Kidney tubule cell (primary cell): ENCODE measurements at regions not wholly inside any gene's neighbourhood (a gene's known extent, or its start where the extent isn't known, plus 50 kb on each side); places are given as distances from the start of the nearest gene placed in this dataset.

Experiments used
- DNase-seq: peaks from one replicate; pipeline ENCODE4 v3.0.0-alpha.2; 2018; ENCODE audit warnings: low spot score

GRCh38 chr11:64457416-64458010 lies 98.2 kb upstream of the SLC22A11 start:
- DNase-seq, result no peak

GRCh38 chr11:64458997-64459396 lies 96.7 kb upstream of the SLC22A11 start:
- no peak for DNase-seq

DNA sequence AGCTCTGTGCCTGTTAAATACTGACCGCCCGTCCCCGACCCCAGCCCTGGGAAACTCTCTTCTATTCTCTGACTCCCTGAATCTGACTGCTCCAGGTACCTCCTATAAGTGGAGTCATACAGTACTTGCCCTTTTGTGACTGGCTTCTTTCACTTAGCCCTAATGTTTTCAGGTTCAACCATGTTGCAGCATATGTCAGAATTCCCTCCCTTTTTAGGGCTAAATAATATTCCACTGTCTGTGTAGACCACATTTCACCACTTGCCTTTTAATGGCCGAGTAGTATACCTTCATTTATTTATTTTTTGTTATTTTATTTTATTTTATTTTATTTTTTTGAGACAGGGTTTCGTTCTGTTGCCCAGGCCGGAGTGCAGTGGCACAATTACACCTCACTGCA lies 96.1 kb upstream of the SLC22A11 start:
- DNase-seq, result no peak

DNA sequence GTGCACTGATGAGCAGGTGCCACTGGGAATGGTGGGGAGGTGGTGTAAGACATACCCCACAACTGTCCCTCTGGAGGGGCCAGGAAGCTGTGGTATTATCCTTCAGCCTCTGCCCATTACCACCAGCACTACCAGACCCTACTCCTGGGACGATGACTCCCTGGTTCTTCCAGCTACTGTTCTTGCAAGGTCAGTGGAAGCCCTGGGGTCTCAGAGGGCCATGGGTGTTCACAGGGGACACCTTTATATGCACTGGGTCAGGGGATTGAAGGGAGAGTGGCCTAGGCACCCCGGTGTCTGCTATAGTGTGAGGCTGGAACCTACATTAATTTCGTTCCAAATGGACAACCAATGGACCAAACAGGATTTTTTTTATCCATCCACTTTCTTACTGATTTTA lies 94.7 kb upstream of the SLC22A11 start:
- no peak for DNase-seq

- DNase-seq, result no peak
Observed at GRCh38 chr11:64466115-64466718, 89.5 kb upstream of the SLC22A11 start.

GRCh38 chr11:64469288-64469687 lies 86.5 kb upstream of the SLC22A11 start:
- DNase-seq, result no peak

DNA sequence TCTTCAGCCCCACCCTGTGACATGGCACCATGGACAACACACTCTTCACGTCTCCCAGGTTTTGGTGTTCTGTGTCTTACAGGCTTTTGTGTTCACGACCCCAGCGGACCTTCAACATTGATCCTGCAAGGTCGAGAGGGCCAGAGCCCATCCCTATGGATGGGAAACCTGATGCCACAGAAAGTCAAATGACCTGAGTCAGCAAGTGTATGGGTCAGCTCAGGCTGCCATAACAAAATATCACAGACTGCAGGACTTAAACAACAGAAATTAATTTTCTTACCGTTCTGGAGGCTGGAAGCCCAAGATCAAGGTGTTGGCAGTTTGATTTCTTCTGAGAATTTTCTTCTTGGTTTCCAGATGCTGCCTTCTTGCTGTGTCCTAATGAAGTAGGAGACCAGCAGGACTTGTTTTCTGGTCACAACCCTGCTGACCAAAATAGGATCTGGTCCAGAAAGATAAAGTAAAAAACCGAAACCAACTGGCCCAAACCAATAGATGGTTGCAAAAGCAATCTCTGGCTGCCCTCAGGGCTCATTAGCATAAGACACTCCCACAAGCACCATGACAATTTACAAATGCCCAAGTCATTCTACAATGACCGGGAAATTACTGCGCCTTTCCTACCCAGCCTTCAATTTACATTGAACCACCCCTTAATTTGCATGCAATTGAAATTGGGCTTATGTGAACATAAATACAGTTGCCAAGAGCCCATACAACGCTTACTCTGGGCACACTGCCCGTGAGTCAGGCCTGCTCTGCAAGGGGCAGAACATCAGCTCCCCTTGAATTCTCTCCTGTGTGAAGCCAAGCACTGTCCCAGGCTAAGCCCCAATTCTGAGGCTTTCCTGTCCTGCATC lies 82.9 kb upstream of the SLC22A11 start:
- no peak for DNase-seq

DNA sequence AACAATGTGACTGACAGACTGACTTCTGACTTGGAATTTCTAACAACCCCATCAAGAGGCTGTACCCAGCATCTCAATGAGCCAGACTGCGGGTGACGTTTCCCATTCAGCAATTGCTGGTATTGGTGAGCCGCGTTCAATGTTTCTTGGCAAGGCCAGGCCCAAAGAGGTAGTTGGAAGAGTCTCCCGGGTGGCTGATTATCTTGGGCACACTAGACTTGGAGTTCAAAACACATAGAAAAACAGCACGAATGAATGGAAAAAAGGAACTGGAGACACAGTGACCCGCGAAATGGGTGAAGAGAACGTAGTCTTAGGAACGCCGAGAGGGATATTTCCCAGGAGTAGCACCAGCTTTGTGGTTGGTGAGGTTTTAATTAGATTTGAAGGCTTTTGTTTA lies 81.1 kb upstream of the SLC22A11 start:
- no peak for DNase-seq

- no peak for DNase-seq
Observed at GRCh38 chr11:64475145-64475544, 80.6 kb upstream of the SLC22A11 start.

GRCh38 chr11:64476881-64477280 lies 78.9 kb upstream of the SLC22A11 start:
- DNase-seq, result no peak

DNA sequence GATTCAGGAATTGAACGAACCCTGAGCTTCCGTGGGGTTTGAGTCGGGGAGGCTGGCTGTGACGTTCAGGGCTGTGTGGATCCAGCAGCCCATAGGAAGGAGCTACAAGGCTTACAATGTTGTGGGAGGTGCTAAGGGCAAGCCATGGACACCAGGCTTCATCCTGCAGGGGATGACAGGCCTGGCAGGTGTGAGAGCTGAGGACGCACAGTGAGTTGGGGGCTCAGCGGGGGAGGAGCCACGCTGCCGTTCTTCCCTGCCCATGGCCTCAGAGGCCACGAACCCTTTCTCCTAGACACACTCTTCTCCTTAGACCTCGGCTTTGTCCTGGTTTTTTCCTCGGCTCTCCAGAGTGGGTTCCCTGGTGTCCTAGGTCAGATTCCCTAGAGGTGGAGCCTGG lies 78.1 kb upstream of the SLC22A11 start:
- no peak for DNase-seq

DNA sequence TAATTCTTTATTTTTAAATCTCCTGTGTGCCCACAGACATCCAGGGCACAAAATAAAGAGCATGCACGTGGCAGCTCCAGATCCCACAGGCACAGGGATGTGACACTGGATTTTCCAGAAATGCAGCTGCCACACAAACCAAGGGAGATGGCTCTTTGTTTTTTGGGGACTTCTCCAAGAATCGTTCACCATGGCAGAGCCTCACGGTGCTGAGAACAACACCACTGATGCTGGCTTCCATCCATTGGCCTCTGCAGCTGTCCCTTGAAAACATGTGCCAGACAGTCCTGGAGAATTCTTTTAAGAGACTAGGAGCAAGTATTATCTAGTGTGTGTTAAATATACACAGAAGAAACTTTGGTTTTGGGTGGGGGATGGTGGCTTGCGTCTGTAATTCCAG lies 73.2 kb upstream of the SLC22A11 start:
- no peak for DNase-seq

GRCh38 chr11:64484191-64485022 lies 71.3 kb upstream of the SLC22A11 start:
- no peak for DNase-seq

DNA sequence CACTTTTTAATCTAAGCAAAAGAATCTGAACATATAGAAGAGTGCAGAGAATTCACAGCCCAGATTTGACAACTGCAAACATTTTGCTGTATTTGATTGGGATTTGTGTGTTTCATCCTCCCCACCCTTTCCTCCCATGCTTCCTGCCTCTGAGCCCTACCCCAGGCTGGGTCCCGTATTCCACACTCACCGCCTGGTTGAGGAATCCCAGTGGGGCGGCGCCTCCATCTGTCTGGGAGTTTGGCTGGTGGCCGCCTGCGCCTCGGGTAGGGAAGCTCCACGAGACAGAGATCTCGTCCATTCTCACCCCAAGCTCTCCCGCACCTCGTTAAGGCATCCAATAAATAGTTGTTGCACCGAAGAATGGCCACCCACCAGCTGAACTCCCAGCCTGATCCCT lies 70.7 kb upstream of the SLC22A11 start:
- DNase-seq, result no peak

- peak; percentile 44 for DNase-seq
Observed at GRCh38 chr11:64489831-64490441, 65.8 kb upstream of the SLC22A11 start.

- no peak for DNase-seq
Observed at GRCh38 chr11:64490562-64491216, 65.1 kb upstream of the SLC22A11 start.

DNA sequence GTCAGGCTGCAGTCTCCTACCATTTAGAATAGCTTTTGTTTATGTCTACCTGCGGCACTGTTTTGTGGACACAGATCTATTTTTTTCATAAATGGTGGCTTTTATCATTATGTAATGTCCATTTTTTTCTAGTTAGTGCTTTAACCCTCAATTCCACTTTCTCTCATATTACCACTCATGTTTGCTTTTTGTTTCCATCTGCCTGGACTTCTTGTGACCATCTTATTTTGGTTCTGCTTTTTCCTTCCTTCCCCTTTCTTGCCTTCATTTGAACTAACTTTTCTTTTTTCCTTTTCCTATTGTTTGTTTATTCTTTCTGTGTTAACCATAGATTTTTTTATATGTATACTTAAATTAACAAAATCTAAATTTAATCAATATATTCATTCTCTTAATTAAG lies 63.2 kb upstream of the SLC22A11 start:
- no peak for DNase-seq

GRCh38 chr11:64498136-64498535 lies 57.6 kb upstream of the SLC22A11 start:
- no peak for DNase-seq

DNA sequence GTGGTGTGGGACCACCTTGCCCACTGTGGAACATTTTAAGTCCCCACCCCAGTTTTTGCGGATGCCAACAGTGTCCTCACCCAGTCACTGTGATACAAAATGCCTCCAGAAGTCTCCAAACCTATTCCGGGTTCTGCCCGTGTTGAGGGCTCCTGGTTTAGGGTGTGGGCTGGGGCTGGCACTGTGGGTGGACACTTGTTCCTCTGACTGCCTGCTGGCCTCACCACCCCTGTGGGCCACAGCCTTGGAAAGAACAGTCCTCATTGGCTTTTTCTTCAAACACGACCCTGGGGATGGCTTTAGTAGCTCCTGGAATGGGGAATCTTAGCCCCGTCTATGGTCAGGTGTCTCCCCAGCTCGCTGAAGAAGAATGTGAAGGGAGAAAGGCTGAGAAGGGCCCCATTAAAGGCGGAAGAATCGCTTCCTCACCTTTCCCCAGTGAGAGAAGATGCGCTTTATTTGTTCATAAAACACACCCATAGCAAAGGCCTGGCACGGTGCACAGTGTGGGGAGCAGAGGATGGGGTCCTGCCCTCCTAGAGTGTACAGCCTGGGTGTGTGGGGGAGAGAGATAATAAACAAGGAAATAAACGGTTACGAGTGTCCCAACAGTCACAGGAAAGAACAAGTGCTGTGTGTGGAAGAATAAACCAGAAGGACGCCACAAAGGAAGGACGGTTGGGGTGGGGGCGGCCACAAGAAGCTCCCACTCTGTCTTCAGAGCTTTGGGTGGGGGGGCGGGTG lies 56.3 kb upstream of the SLC22A11 start:
- DNase-seq, result no peak

DNA sequence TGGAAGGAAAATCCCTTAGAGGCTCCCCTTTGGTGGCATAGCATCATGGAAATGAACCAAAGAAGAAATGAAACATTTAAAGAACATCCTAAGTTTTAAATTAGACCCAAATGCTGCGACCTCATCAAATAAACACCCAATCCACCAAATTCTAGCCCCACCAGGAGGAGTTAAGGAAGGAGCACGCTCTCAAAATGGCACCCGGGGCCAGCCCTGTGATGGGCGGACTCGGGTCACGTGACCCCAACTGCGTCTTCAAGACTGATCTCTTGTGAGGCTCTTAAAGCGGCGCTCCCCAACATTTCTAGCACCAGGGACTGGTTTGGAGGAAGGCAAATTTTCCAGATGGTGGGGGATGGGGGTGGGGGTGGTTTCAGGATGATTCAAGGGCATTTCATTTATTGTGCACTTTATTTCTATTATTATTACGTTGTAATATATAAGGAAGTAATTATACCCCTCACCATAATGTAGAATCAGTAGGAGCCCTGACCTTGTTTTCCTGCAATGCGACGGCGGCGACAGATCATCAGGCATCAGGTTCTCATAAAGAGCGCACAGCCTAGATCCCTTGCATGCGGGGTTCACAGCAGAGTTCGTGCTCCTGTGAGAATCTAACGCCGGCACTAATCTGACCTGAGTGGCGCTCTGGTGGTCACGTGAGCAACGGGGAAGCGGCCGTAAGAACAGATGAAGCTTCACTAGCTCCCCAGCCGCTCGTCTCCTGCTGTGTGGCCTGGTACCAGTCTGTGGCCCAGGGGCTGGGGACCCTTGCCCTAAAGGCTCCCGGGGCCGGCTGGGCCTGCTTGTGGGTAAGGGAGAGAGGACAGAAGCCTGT lies 55.3 kb upstream of the SLC22A11 start:
- no peak for DNase-seq
